CD4-positive, alpha-beta T cell (primary cell): ENCODE measurements at regions not wholly inside any gene's neighbourhood (a gene's known extent, or its start where the extent isn't known, plus 50 kb on each side); places are given as distances from the start of the nearest gene placed in this dataset.

Source experiments
- ATAC-seq: fragments of 200-7000 bp; cut with Tn5 transposase; one replicate; pipeline ENCODE4 v1.10.0; 2022; ENCODE audit warnings: mild to moderate bottlenecking; ENCODE audit not compliant: poor library complexity
- CTCF ChIA-PET: fragments of 350-600 bp; sonication (Branson Sonifier 250); formaldehyde crosslinking; loops from one replicate; lab custom pipeline; 2021; ENCODE audit warnings: antibody characterized with exemption, inconsistent platforms; lab: Charles Lee
- POLR2A ChIA-PET: fragments of 350-600 bp; sonication (Branson Sonifier 250); formaldehyde crosslinking; loops from one replicate; lab custom pipeline; 2021; ENCODE audit warnings: antibody characterized with exemption, inconsistent platforms; lab: Charles Lee
- DNase-seq, 14 experiments: peaks; one replicate each; pipeline ENCODE4 v3.0.0-alpha.2; 2013 to 2020; ENCODE audit warnings: mixed read lengths in 2 of 14
- H3K27ac ChIP-seq, 2 donors: one replicate each; pipeline versions ENCODE4 v1.5.1 to v1.7.0; 2013; ENCODE audit warnings: low read length in 2 of 2, low read depth in 1 of 2, mild to moderate bottlenecking in 1 of 2
- H3K27me3 ChIP-seq, 2 experiments: 1 replicate in 1 of 2; 2 replicates in 1 of 2; pipeline versions ENCODE4 v1.6.1 to v1.7.0; 2013; ENCODE audit warnings: low read length in 2 of 2, control low read depth in 1 of 2, mild to moderate bottlenecking in 1 of 2, moderate library complexity in 1 of 2; ENCODE audit not compliant: insufficient read depth in 2 of 2, control insufficient read depth in 1 of 2
- H3K36me3 ChIP-seq: one replicate; pipeline ENCODE4 v1.6.1; 2013; ENCODE audit warnings: low read length, control low read depth; ENCODE audit not compliant: insufficient read depth
- H3K4me1 ChIP-seq: one replicate; pipeline ENCODE4 v1.6.1; 2013; ENCODE audit warnings: low read length, control low read depth; ENCODE audit not compliant: insufficient read depth
- H3K4me3 ChIP-seq: one replicate; pipeline ENCODE4 v1.5.1; 2013; ENCODE audit warnings: mild to moderate bottlenecking, low read length, moderate library complexity
- H3K9me3 ChIP-seq, 2 experiments: 1 replicate in 1 of 2; 2 replicates in 1 of 2; pipeline versions ENCODE4 v1.6.1 to v1.7.0; 2013; ENCODE audit warnings: low read length in 2 of 2, mild to moderate bottlenecking in 2 of 2, control low read depth in 1 of 2, moderate library complexity in 1 of 2; ENCODE audit not compliant: control insufficient read depth in 1 of 2, insufficient read depth in 1 of 2
- H3K27ac Mint-ChIP-seq: one replicate; pipeline ENCODE4 v1.8.0; 2020; ENCODE audit warnings: mixed read lengths
- H3K27me3 Mint-ChIP-seq: one replicate; pipeline ENCODE4 v1.8.0; 2021; ENCODE audit warnings: mixed read lengths
- H3K36me3 Mint-ChIP-seq: one replicate; pipeline ENCODE4 v1.8.0; 2021; ENCODE audit warnings: low read depth, mixed read lengths
- H3K4me1 Mint-ChIP-seq: one replicate; pipeline ENCODE4 v1.8.0; 2021; ENCODE audit warnings: low read depth, mixed read lengths
- H3K4me3 Mint-ChIP-seq: one replicate; pipeline ENCODE4 v1.8.0; 2020; ENCODE audit warnings: mild to moderate bottlenecking, mixed read lengths
- H3K9me3 Mint-ChIP-seq: one replicate; pipeline ENCODE4 v1.8.0; 2020; ENCODE audit warnings: mixed read lengths
- intact Hi-C, 2 experiments: fragments of 100-400 bp; cut with DNase I in 1 of 2; cut with micrococcal nuclease in 1 of 2; formaldehyde crosslinking; loops; one replicate each; pipeline versions ENCODE4 v1.15.1 to v1.9.0; 2023 to 2025; cut with DNase I, micrococcal nuclease
- TF ChIP-seq, protein P1 (sequence below): fragments of 200-600 bp; IDR thresholded peaks from one replicate; pipeline ENCODE4 v1.8.0; 2022; ENCODE audit warnings: antibody characterized with exemption, mild to moderate bottlenecking

DNA sequence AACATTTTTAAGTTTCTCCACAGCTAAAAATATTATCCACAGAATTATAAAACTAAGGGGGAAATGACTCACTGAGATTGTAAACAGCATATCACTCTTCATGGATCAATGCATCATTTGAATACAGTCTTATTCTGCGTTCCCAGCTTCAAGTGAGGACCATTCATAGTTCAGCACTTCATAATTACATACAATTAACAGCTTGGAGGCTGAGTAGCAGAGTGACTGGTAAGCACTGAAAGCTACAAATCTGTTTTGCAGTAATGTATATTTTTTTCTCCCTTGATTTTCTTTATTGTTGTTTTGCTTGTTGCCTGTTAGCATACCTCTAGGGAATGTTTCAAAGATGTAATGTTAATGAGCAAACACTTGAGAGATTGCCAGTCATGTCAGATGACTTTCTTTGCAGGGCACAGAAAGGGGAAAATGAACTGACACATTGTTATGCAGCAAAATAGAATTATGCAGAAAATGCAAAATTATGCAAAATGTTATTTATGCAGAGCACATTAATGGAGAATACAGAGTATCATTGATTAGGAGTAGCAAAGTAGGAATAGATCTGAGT is 138.6 kb downstream of the RPS29 start:
- Histone ChIP-seq H3K27me3 (no peaks in the 10 kb centered on the region), H3K4me1 (no peaks in the 10 kb centered on the region), H3K4me3 (no peak overlapping the region), H3K9me3 (no peaks in the 10 kb centered on the region), H3K27ac (no peak overlapping the region), H3K36me3 (no peaks in the 10 kb centered on the region)
- ATAC-seq (no peak), DNase-seq (no peak)
- no peaks in the 10 kb centered on the region for H3K4me1 Mint-ChIP-seq
- POLR2A ChIA-PET = no interaction called here
- no peaks in the 10 kb centered on the region for H3K36me3 Mint-ChIP-seq
- peaks cover 30% of the 10 kb centered on the region for H3K27me3 Mint-ChIP-seq
- TF ChIP-seq, protein P1, sequence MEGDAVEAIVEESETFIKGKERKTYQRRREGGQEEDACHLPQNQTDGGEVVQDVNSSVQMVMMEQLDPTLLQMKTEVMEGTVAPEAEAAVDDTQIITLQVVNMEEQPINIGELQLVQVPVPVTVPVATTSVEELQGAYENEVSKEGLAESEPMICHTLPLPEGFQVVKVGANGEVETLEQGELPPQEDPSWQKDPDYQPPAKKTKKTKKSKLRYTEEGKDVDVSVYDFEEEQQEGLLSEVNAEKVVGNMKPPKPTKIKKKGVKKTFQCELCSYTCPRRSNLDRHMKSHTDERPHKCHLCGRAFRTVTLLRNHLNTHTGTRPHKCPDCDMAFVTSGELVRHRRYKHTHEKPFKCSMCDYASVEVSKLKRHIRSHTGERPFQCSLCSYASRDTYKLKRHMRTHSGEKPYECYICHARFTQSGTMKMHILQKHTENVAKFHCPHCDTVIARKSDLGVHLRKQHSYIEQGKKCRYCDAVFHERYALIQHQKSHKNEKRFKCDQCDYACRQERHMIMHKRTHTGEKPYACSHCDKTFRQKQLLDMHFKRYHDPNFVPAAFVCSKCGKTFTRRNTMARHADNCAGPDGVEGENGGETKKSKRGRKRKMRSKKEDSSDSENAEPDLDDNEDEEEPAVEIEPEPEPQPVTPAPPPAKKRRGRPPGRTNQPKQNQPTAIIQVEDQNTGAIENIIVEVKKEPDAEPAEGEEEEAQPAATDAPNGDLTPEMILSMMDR = no peak
- no peak overlapping the region for H3K4me3 Mint-ChIP-seq
- intact Hi-C loops = no loop called here
- no peak overlapping the region for H3K27ac Mint-ChIP-seq
- peaks cover 5% of the 10 kb centered on the region for H3K9me3 Mint-ChIP-seq
- CTCF ChIA-PET = no interaction called here

DNA sequence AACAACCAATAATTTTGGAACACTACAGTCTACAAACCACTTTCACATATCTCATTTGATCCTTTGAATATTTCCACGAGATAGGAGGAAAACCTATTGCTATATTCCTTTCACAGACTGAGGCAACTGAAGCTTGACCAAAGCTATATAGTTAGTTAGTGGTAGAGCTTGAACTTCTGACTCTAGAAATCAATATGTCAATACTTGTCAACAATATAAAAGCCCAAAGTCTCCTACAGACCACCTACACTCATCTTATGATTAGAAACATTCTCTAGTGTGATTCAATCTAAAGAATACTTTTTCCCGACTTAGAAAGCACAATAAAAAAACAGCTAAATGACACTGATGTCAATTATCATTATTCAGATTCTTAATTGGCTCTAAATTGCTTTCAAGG is 139.4 kb downstream of the RPS29 start:
- intact Hi-C loops = no loop called here
- no peak for DNase-seq
- no peaks in the 10 kb centered on the region for H3K36me3 Mint-ChIP-seq
- CTCF ChIA-PET = interaction anchor here (1.4 kb wide), 1 partner anchor 10 kb away, joined by 3 read pairs; no protein-coding TSS in a partner anchor
- POLR2A ChIA-PET = no interaction called here
- no peaks in the 10 kb centered on the region for H3K4me1 Mint-ChIP-seq
- H3K27ac Mint-ChIP-seq = no peak overlapping the region
- ATAC-seq = no peak
- Histone ChIP-seq H3K4me3 (no peak overlapping the region), H3K27ac (no peak overlapping the region), H3K36me3 (no peaks in the 10 kb centered on the region), H3K9me3 (no peaks in the 10 kb centered on the region), H3K27me3 (no peaks in the 10 kb centered on the region), H3K4me1 (no peaks in the 10 kb centered on the region)
- no peak overlapping the region for H3K4me3 Mint-ChIP-seq
- peaks cover 35% of the 10 kb centered on the region for H3K27me3 Mint-ChIP-seq
- TF ChIP-seq, protein P1 = no peak
- peaks cover 5% of the 10 kb centered on the region for H3K9me3 Mint-ChIP-seq

DNA sequence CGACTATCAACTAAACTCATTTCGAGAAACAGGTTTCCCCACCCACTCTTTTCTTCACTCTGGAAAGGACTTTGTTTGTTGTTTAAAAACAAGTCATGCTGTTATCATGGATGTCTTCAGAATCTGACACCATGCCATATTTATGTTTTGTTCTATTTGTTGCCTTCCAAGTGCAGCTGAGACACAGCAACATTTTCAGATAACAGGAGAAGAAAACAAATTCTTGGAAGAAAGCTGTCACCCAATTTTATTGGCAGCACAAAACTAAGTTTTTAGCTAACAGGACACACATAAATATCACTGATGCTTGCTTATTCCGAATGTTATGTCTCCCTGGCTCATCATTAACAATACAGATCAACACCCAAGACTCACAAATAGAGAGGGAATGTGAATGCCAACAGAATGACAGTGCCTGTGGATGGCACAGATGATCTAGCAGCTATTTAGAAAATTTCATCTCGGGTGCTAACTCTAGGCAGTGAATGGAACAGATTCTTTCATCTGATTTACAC is 147.9 kb downstream of the RPS29 start:
- H3K27me3 ChIP-seq = no peaks in the 10 kb centered on the region
- POLR2A ChIA-PET = no interaction called here
- Mint-ChIP-seq H3K4me3 (no peak overlapping the region), H3K27me3 (peaks cover 21% of the 10 kb centered on the region), H3K36me3 (no peaks in the 10 kb centered on the region), H3K9me3 (peaks cover 9% of the 10 kb centered on the region), H3K4me1 (no peaks in the 10 kb centered on the region), H3K27ac (no peak overlapping the region)
- intact Hi-C loops = no loop called here
- no peak for DNase-seq
- H3K27ac ChIP-seq = no peak overlapping the region
- CTCF ChIA-PET = no interaction called here
- ATAC-seq = no peak
- TF ChIP-seq, protein P1 = no peak
- H3K4me3 ChIP-seq = no peak overlapping the region
- no peaks in the 10 kb centered on the region for H3K4me1 ChIP-seq
- H3K9me3 ChIP-seq = no peaks in the 10 kb centered on the region
- H3K36me3 ChIP-seq = no peaks in the 10 kb centered on the region
